Suprapubic skin (tissue), 4 donors: ENCODE measurements at regions not wholly inside any gene's neighbourhood (a gene's known extent, or its start where the extent isn't known, plus 50 kb on each side); places are given as distances from the start of the nearest gene placed in this dataset.

Experiments
- EP300 ChIP-seq: sonication (generic); formaldehyde crosslinking; IDR thresholded peaks from one replicate; pipeline ENCODE4 v1.6.1; 2017; ENCODE audit warnings: antibody characterized with exemption
- POLR2A ChIP-seq, 2 donors: fragments of 450-650 bp; IDR thresholded peaks; one replicate each; pipeline ENCODE4 v1.6.1; 2017; ENCODE audit warnings: antibody characterized with exemption in 2 of 2, mild to moderate bottlenecking in 2 of 2, moderate library complexity in 2 of 2
- POLR2AphosphoS5 ChIP-seq, 3 donors: sonication (generic); formaldehyde crosslinking; IDR thresholded peaks; one replicate each; pipeline ENCODE4 v1.6.1; 2017; ENCODE audit warnings: antibody characterized with exemption in 3 of 3
- TF ChIP-seq, protein P1 (sequence below), 2 donors: fragments of 200-600 bp in 1 of 2; fragments of 450-650 bp in 1 of 2; sonication (generic) in 1 of 2; IDR thresholded peaks; one replicate each; pipeline ENCODE4 v1.5.1; 2016 to 2019; ENCODE audit warnings: antibody characterized with exemption in 2 of 2, mild to moderate bottlenecking in 1 of 2, moderate library complexity in 1 of 2

DNA sequence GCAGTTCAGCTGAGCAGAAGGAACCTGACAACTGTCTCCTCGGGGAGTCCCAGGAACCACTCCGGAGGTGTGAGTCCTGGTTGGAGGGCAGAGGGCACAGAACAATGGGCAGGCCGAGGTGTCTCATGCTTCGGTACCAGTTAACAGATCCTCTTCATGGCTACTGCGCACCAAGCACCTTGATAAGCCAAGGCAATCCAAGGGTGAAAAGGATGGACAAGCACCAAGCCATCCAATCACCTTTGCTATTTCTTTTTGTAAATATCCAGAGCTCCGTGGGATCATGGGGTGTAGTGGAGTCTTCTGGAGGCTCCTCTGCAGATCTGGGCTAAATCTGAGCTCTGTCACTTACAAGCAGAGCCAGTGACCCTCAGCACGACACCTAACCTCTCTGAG is 233.5 kb downstream of the WDR11 start:
- TF ChIP-seq, protein P1, sequence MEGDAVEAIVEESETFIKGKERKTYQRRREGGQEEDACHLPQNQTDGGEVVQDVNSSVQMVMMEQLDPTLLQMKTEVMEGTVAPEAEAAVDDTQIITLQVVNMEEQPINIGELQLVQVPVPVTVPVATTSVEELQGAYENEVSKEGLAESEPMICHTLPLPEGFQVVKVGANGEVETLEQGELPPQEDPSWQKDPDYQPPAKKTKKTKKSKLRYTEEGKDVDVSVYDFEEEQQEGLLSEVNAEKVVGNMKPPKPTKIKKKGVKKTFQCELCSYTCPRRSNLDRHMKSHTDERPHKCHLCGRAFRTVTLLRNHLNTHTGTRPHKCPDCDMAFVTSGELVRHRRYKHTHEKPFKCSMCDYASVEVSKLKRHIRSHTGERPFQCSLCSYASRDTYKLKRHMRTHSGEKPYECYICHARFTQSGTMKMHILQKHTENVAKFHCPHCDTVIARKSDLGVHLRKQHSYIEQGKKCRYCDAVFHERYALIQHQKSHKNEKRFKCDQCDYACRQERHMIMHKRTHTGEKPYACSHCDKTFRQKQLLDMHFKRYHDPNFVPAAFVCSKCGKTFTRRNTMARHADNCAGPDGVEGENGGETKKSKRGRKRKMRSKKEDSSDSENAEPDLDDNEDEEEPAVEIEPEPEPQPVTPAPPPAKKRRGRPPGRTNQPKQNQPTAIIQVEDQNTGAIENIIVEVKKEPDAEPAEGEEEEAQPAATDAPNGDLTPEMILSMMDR (IDR thresholded peaks at IDR 0.05), result no peak
- TF ChIP-seq EP300 (no peak), POLR2A (IDR thresholded peaks at IDR 0.05) (no peak), POLR2AphosphoS5 (IDR thresholded peaks at IDR 0.05) (no peak)
